A549 (cell line): ENCODE measurements at regions not wholly inside any gene's neighbourhood (a gene's known extent, or its start where the extent isn't known, plus 50 kb on each side); places are given as distances from the start of the nearest gene placed in this dataset.

Experiments
- ATAC-seq, 2 experiments: fragments of 200-7000 bp in 1 of 2; fragments of >200 bp in 1 of 2; cut with Nextera tagmentation in 1 of 2; cut with Tn5 transposase in 1 of 2; 3 replicates each; pipeline versions ENCODE4 v1.8.0 to v1.9.1; 2018 to 2020; ENCODE audit warnings: mild to moderate bottlenecking in 1 of 2, moderate library complexity in 1 of 2
- CTCF ChIA-PET: fragments of 300-600 bp; sonication (Branson Sonifier 250); formaldehyde crosslinking; extraction: SDS; loops from one replicate; lab custom pipeline; 2021; ENCODE audit warnings: antibody characterized with exemption, inconsistent platforms; lab: Yijun Ruan, JAX
- POLR2A ChIA-PET: fragments of 350-600 bp; formaldehyde crosslinking; extraction: SDS; loops from one replicate; lab custom pipeline; 2021; ENCODE audit warnings: antibody characterized with exemption, inconsistent platforms; lab: Yijun Ruan, JAX
- DNase-seq, 2 experiments: peaks; one replicate each; pipeline versions ENCODE4 v3.0.0 to v3.0.0-alpha.2; 2011 to 2016; ENCODE audit warnings: low read depth in 1 of 2, low spot score in 1 of 2
- FAIRE-seq: peaks from 2 replicates; lab custom pipeline; 2011; peaks lifted over from hg19 to GRCh38; lab: Jason Lieb, UNC
- H3K27ac ChIP-seq, 2 experiments: fragments of >200 bp; sonication (Bioruptor Twin); formaldehyde crosslinking; 3 replicates each; pipeline ENCODE4 v1.5.1; 2016 to 2017
- H3K4me1 ChIP-seq: fragments of >200 bp; sonication (Bioruptor Twin); formaldehyde crosslinking; 3 replicates; pipeline ENCODE4 v1.6.1; 2016
- H3K4me2 ChIP-seq: fragments of >200 bp; sonication (Bioruptor Twin); formaldehyde crosslinking; 3 replicates; pipeline ENCODE4 v1.6.1; 2016
- H3K4me3 ChIP-seq: fragments of >200 bp; sonication (Bioruptor Twin); formaldehyde crosslinking; 3 replicates; pipeline ENCODE4 v1.5.1; 2016
- H3K9me3 ChIP-seq: fragments of >200 bp; sonication (Bioruptor Twin); formaldehyde crosslinking; 3 replicates; pipeline ENCODE4 v1.6.1; 2016
- BCL3 ChIP-seq: fragments of >200 bp; sonication (Bioruptor Twin); formaldehyde crosslinking; IDR thresholded peaks from 3 replicates; pipeline ENCODE4 v1.6.1; 2016
- CHD4 ChIP-seq: fragments of 200-600 bp; sonication (generic); IDR thresholded peaks from 2 replicates; pipeline ENCODE4 v1.6.1; 2016; ENCODE audit warnings: antibody characterized with exemption, mild to moderate bottlenecking, borderline replicate concordance
- FOSL2 ChIP-seq, 2 experiments: fragments of 450-650 bp in 1 of 2; fragments of >200 bp in 1 of 2; sonication (Bioruptor Twin) in 1 of 2; formaldehyde crosslinking; IDR thresholded peaks; 2 replicates each; pipeline versions ENCODE4 v1.5.0 to v1.6.1; 2016 to 2020; ENCODE audit warnings: mild to moderate bottlenecking in 1 of 2, moderate library complexity in 1 of 2
- GATA3 ChIP-seq: IDR thresholded peaks from 2 replicates; pipeline ENCODE4 v1.6.1; 2012; ENCODE audit warnings: borderline replicate concordance
- HOXB5 ChIP-seq: fragments of 250-450 bp; sonication (Bioruptor Pico); IDR thresholded peaks from 2 replicates; pipeline ENCODE4 v1.5.0; 2020; ENCODE audit warnings: mild to moderate bottlenecking, moderate library complexity
- JUNB ChIP-seq: fragments of >200 bp; sonication (Bioruptor Twin); formaldehyde crosslinking; IDR thresholded peaks from 2 replicates; pipeline ENCODE4 v1.6.1; 2016
- NR3C1 ChIP-seq: fragments of >200 bp; sonication (Bioruptor Twin); formaldehyde crosslinking; IDR thresholded peaks from 3 replicates; pipeline ENCODE4 v1.6.1; 2017
- RARB ChIP-seq: fragments of 250-450 bp; sonication (Bioruptor Pico); IDR thresholded peaks from 2 replicates; pipeline ENCODE4 v1.8.0; 2021; ENCODE audit warnings: mild to moderate bottlenecking, moderate library complexity
- REST ChIP-seq: fragments of 200-600 bp; sonication (generic); IDR thresholded peaks from 2 replicates; pipeline ENCODE4 v1.6.1; 2016; ENCODE audit warnings: antibody characterized with exemption, mild to moderate bottlenecking, moderate library complexity
- RNF2 ChIP-seq: fragments of 200-600 bp; sonication (generic); IDR thresholded peaks from 2 replicates; pipeline ENCODE4 v1.6.1; 2016; ENCODE audit warnings: low read depth, mild to moderate bottlenecking, antibody characterized with exemption, moderate library complexity, borderline replicate concordance
- ZNF302 ChIP-seq: fragments of 250-450 bp; sonication (Bioruptor Pico); IDR thresholded peaks from 2 replicates; pipeline ENCODE4 v1.9.0; 2021; ENCODE audit warnings: inconsistent platforms, mild to moderate bottlenecking, moderate library complexity
- WGBS: methylation state at CpG from one replicate; pipeline ENCODE4 v1.1.6; 2017; ENCODE audit errors: missing lambda C conversion rate; 5-methylcytosine and 5-hydroxymethylcytosine counted together
- TF ChIP-seq, protein P1 (sequence below): fragments of 250-450 bp; sonication (Bioruptor Pico); IDR thresholded peaks from 2 replicates; pipeline ENCODE4 v1.5.0; 2021; ENCODE audit warnings: mild to moderate bottlenecking, moderate library complexity, borderline replicate concordance
- TF ChIP-seq, protein P2 (sequence below): IDR thresholded peaks from 2 replicates; pipeline ENCODE4 v1.6.1; 2012

GRCh38 chr6:145244349-145245100 lies 490.8 kb downstream of the EPM2A start:
- Histone ChIP-seq H3K4me3 (no peak overlapping the region), H3K9me3 (no peaks in the 10 kb centered on the region), H3K27ac (no peak overlapping the region), H3K4me1 (peaks cover 30% of the 10 kb centered on the region), H3K4me2 (no peak overlapping the region)
- no peak for FAIRE-seq
- WGBS, result 84% methylated on average over 3 of the region's 3 CpGs
- ATAC-seq, result no peak
- no peak for DNase-seq
- CTCF ChIA-PET, result interaction anchor here (1.9 kb wide), 1 partner anchor 10 kb away, joined by 5 read pairs; no protein-coding TSS in a partner anchor
- TF ChIP-seq RNF2, result no peak
- TF ChIP-seq GATA3, result no peak
- POLR2A ChIA-PET, result no interaction called here

GRCh38 chr6:145245119-145245518 lies 490.2 kb downstream of the EPM2A start:
- Histone ChIP-seq H3K27ac (0 out of 6 replicates have a peak overlapping the region, but pooled peaks of 1 of the 2 experiments have one; percentile 5), H3K9me3 (no peaks in the 10 kb centered on the region), H3K4me3 (no peak overlapping the region), H3K4me2 (no peak overlapping the region; the same call in 2 of the 3 replicates), H3K4me1 (peaks cover 30% of the 10 kb centered on the region)
- CTCF ChIA-PET, result interaction anchor here (1.9 kb wide), 1 partner anchor 11 kb away, joined by 5 read pairs; no protein-coding TSS in a partner anchor
- ATAC-seq (no peak), FAIRE-seq (no peak), DNase-seq (no peak)
- 76% methylated on average over 4 of the region's 4 CpGs for WGBS
- POLR2A ChIA-PET, result no interaction called here
- TF ChIP-seq, protein P1, sequence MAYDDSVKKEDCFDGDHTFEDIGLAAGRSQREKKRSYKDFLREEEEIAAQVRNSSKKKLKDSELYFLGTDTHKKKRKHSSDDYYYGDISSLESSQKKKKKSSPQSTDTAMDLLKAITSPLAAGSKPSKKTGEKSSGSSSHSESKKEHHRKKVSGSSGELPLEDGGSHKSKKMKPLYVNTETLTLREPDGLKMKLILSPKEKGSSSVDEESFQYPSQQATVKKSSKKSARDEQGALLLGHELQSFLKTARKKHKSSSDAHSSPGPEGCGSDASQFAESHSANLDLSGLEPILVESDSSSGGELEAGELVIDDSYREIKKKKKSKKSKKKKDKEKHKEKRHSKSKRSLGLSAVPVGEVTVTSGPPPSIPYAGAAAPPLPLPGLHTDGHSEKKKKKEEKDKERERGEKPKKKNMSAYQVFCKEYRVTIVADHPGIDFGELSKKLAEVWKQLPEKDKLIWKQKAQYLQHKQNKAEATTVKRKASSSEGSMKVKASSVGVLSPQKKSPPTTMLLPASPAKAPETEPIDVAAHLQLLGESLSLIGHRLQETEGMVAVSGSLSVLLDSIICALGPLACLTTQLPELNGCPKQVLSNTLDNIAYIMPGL (CRISPR knock-in tag), result no peak
- no peak for TF ChIP-seq HOXB5 (CRISPR knock-in tag)

GRCh38 chr6:145247692-145248419 lies 487.5 kb downstream of the EPM2A start:
- H3K27ac ChIP-seq, result peak overlapping the region; percentile 43 to 51; a peak in 4 of 6 replicates
- ChIA-PET POLR2A (no interaction called here), CTCF (no interaction called here)
- peaks cover 19% of the 10 kb centered on the region for H3K4me1 ChIP-seq
- H3K9me3 ChIP-seq, result no peaks in the 10 kb centered on the region
- peak; percentile 15 to 71 for DNase-seq
- no peak overlapping the region for H3K4me3 ChIP-seq
- ATAC-seq, result peak; percentile 88 to 96
- TF ChIP-seq, protein P2, sequence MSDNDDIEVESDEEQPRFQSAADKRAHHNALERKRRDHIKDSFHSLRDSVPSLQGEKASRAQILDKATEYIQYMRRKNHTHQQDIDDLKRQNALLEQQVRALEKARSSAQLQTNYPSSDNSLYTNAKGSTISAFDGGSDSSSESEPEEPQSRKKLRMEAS, result peak; percentile 35; the same call in 1 of the 2 replicates
- TF ChIP-seq FOSL2 (IDR thresholded peaks at IDR 0.05) (no peak), FOSL2 (CRISPR knock-in tag; IDR thresholded peaks at IDR 0.05) (peak; percentile 24; the same call in 1 of the 2 replicates), HOXB5 (CRISPR knock-in tag) (no peak), BCL3 (no peak), JUNB (0 out of 2 replicates have a peak, but pooled peaks have one; percentile 14)
- no peak for FAIRE-seq
- peak overlapping the region; percentile 62 for H3K4me2 ChIP-seq
- 10% methylated on average over 6 of the region's 6 CpGs for WGBS

GRCh38 chr6:145250436-145250835 lies 484.9 kb downstream of the EPM2A start:
- POLR2A ChIA-PET, result no interaction called here
- 62% methylated on average over 3 of the region's 3 CpGs for WGBS
- ATAC-seq, result no peak
- Histone ChIP-seq H3K4me3 (no peak overlapping the region), H3K27ac (no peak overlapping the region), H3K4me2 (no peak overlapping the region), H3K4me1 (peaks cover 9% of the 10 kb centered on the region)
- DNase-seq, result no peak
- no peak for FAIRE-seq
- TF ChIP-seq, protein P2, result no peak
- TF ChIP-seq RARB (CRISPR knock-in tag) (no peak), FOSL2 (IDR thresholded peaks at IDR 0.05) (no peak), FOSL2 (CRISPR knock-in tag; IDR thresholded peaks at IDR 0.05) (no peak), ZNF302 (CRISPR knock-in tag) (no peak), BCL3 (no peak), REST (no peak), CHD4 (no peak), NR3C1 (no peak)
- TF ChIP-seq, all 56 proteins: peak for 0
- CTCF ChIA-PET, result no interaction called here
- H3K9me3 ChIP-seq, result no peaks in the 10 kb centered on the region
